Peyer's patch (tissue), 4 donors: ENCODE measurements at regions not wholly inside any gene's neighbourhood (a gene's known extent, or its start where the extent isn't known, plus 50 kb on each side); places are given as distances from the start of the nearest gene placed in this dataset.

Experiments
- CTCF ChIP-seq, 6 experiments: fragments of 450-650 bp in 4 of 6; fragments of 200-600 bp in 2 of 6; sonication (generic) in 1 of 6; IDR thresholded peaks; one replicate each; pipeline ENCODE4 v1.5.1; 2017 to 2019; ENCODE audit warnings: antibody characterized with exemption in 6 of 6, mild to moderate bottlenecking in 3 of 6, moderate library complexity in 1 of 6
- POLR2A ChIP-seq, 2 donors: fragments of 450-650 bp; IDR thresholded peaks; one replicate each; pipeline ENCODE4 v1.5.1; 2017; ENCODE audit warnings: antibody characterized with exemption in 2 of 2, mild to moderate bottlenecking in 2 of 2, moderate library complexity in 2 of 2

GRCh38 chr14:97513891-97514290, 716.7 kb downstream of the VRK1 start:
- TF ChIP-seq CTCF (IDR thresholded peaks at IDR 0.05): no peak
- no peak for TF ChIP-seq POLR2A (IDR thresholded peaks at IDR 0.05)
